GM19328 (cell line): ENCODE measurements at regions not wholly inside any gene's neighbourhood (a gene's known extent, or its start where the extent isn't known, plus 50 kb on each side); places are given as distances from the start of the nearest gene placed in this dataset.

ENCODE experiments used
- ATAC-seq: cut with Tn5 transposase; IDR thresholded peaks from one replicate; pipeline ENCODE4 v1.9.1; 2021; ENCODE audit warnings: mild to moderate bottlenecking, moderate library complexity; ENCODE audit not compliant: unreplicated experiment

- no peak for ATAC-seq
Measured at GRCh38 chr11:31959716-31960115, 131.2 kb upstream of the RCN1 start.

- ATAC-seq = peak; percentile 81
Measured at GRCh38 chr11:31958076-31958735, 132.7 kb upstream of the RCN1 start.

- no peak for ATAC-seq
Measured at GRCh38 chr11:31957674-31958073, 133.2 kb upstream of the RCN1 start.

GRCh38 chr11:31956310-31956709, 134.6 kb upstream of the RCN1 start:
- ATAC-seq = no peak

GRCh38 chr11:31955838-31956237, 135.0 kb upstream of the RCN1 start:
- ATAC-seq = no peak

GRCh38 chr11:31953803-31954327, 137.0 kb upstream of the RCN1 start:
- ATAC-seq = no peak

- ATAC-seq = peak; percentile 60
Measured at GRCh38 chr11:31949733-31950200, 138.6 kb upstream of the PAX6 start.

- ATAC-seq = no peak
Measured at GRCh38 chr11:31947051-31947450, 135.9 kb upstream of the PAX6 start.

- peak; percentile 97 for ATAC-seq
Measured at GRCh38 chr11:31943056-31943780, 132.1 kb upstream of the PAX6 start.

- no peak for ATAC-seq
Measured at GRCh38 chr11:31940371-31941037, 129.4 kb upstream of the PAX6 start.

GRCh38 chr11:31939004-31939403, 127.9 kb upstream of the PAX6 start:
- no peak for ATAC-seq

GRCh38 chr11:31936312-31936711, 125.2 kb upstream of the PAX6 start:
- ATAC-seq = no peak

- ATAC-seq = no peak
Measured at GRCh38 chr11:31932879-31933278, 121.8 kb upstream of the PAX6 start.

GRCh38 chr11:31927982-31928381, 116.9 kb upstream of the PAX6 start:
- no peak for ATAC-seq

- ATAC-seq = no peak
Measured at GRCh38 chr11:31926816-31927528, 115.8 kb upstream of the PAX6 start.

GRCh38 chr11:31926106-31926505, 115.0 kb upstream of the PAX6 start:
- no peak for ATAC-seq

GRCh38 chr11:31922450-31922849, 111.3 kb upstream of the PAX6 start:
- ATAC-seq = no peak

- ATAC-seq = no peak
Measured at GRCh38 chr11:31921081-31921480, 110.0 kb upstream of the PAX6 start.

- no peak for ATAC-seq
Measured at GRCh38 chr11:31919175-31919574, 108.1 kb upstream of the PAX6 start.

- no peak for ATAC-seq
Measured at GRCh38 chr11:31915867-31916266, 104.7 kb upstream of the PAX6 start.

GRCh38 chr11:31913985-31914384, 102.9 kb upstream of the PAX6 start:
- ATAC-seq = peak; percentile 80
